ENCODE measurements at regions not wholly inside any gene's neighbourhood (a gene's known extent, or its start where the extent isn't known, plus 50 kb on each side); places are given as distances from the start of the nearest gene placed in this dataset.

GRCh38 chr11:29024386-29024785 lies 916.2 kb downstream of the METTL15 start:
- DNase-seq: no peak

- no peak for DNase-seq
These were observed 915.6 kb downstream of the METTL15 start for GRCh38 chr11:29023761-29024160.

- DNase-seq: no peak
These were observed 914.5 kb downstream of the METTL15 start for GRCh38 chr11:29022676-29023075.

GRCh38 chr11:29019960-29020683 lies 911.9 kb downstream of the METTL15 start:
- DNase-seq: peak; percentile 1

- DNase-seq: peak; percentile 29
These were observed 910.4 kb downstream of the METTL15 start for GRCh38 chr11:29018631-29019030.

- no peak for DNase-seq
These were observed 909.8 kb downstream of the METTL15 start for GRCh38 chr11:29017941-29018340.

- DNase-seq: no peak
These were observed 904.3 kb downstream of the METTL15 start for GRCh38 chr11:29012507-29012906.

- no peak for DNase-seq
These were observed 901.2 kb downstream of the METTL15 start for GRCh38 chr11:29009426-29009825.

GRCh38 chr11:29008481-29008880 lies 900.3 kb downstream of the METTL15 start:
- no peak for DNase-seq

GRCh38 chr11:29006668-29007067 lies 898.5 kb downstream of the METTL15 start:
- DNase-seq: no peak

GRCh38 chr11:29005401-29005980 lies 897.3 kb downstream of the METTL15 start:
- DNase-seq: peak; percentile 0

GRCh38 chr11:29002816-29003215 lies 894.6 kb downstream of the METTL15 start:
- no peak for DNase-seq

- no peak for DNase-seq
These were observed 891.4 kb downstream of the METTL15 start for GRCh38 chr11:28999620-29000019.

- no peak for DNase-seq
These were observed 884.8 kb downstream of the METTL15 start for GRCh38 chr11:28992996-28993395.

GRCh38 chr11:28984231-28984630 lies 876.0 kb downstream of the METTL15 start:
- no peak for DNase-seq

- peak; percentile 67 for DNase-seq
These were observed 875.6 kb downstream of the METTL15 start for GRCh38 chr11:28983780-28984179.

GRCh38 chr11:28981381-28981780 lies 873.2 kb downstream of the METTL15 start:
- DNase-seq: no peak

- DNase-seq: no peak
These were observed 868.6 kb downstream of the METTL15 start for GRCh38 chr11:28976801-28977145.

- DNase-seq: no peak
These were observed 868.0 kb downstream of the METTL15 start for GRCh38 chr11:28976012-28976800.

GRCh38 chr11:28969832-28970231 lies 861.6 kb downstream of the METTL15 start:
- DNase-seq: peak; percentile 3

- no peak for DNase-seq
These were observed 858.8 kb downstream of the METTL15 start for GRCh38 chr11:28966951-28967350.

GRCh38 chr11:28965819-28966218 lies 857.6 kb downstream of the METTL15 start:
- DNase-seq: no peak

- DNase-seq: no peak
These were observed 856.6 kb downstream of the METTL15 start for GRCh38 chr11:28964811-28965210.

GRCh38 chr11:28963187-28963586 lies 855.0 kb downstream of the METTL15 start:
- DNase-seq: no peak

Data from DMS153 (cell line).